HepG2 (cell line): ENCODE measurements at regions not wholly inside any gene's neighbourhood (a gene's known extent, or its start where the extent isn't known, plus 50 kb on each side); places are given as distances from the start of the nearest gene placed in this dataset.
A peak's percentile ranks its signal among the peaks of the same experiment; 100 is the strongest.
"Not testable (repeated sequence)": the region's sequence is repeated elsewhere in the genome, so short reads cannot be mapped to it uniquely, and the experiment has no call there.

ENCODE experiments used
- ATAC-seq: fragments of 200-7000 bp; cut with Tn5 transposase; 3 replicates; pipeline ENCODE4 v1.9.1; 2020; ENCODE audit warnings: mild to moderate bottlenecking, moderate library complexity
- BruUV-seq: library from RNA; stranded (reverse); fragments of 400-500 nt; replicated peaks from 2 replicates; lab custom pipeline; 2021; lab: Mats Ljungman, UMichigan
- CTCF ChIA-PET: fragments of 300-600 bp; formaldehyde crosslinking; extraction: SDS; loops from one replicate; lab custom pipeline; 2021; ENCODE audit warnings: low total read pairs, inconsistent platforms, low intra/inter-chr PET ratio; lab: Yijun Ruan, JAX
- POLR2A ChIA-PET: fragments of 350-600 bp; sonication (Branson Sonifier 250); formaldehyde crosslinking; loops from one replicate; lab custom pipeline; 2020; ENCODE audit warnings: antibody characterized with exemption, inconsistent platforms; lab: Yijun Ruan, JAX
- DNase-seq: peaks from one replicate; pipeline ENCODE4 v3.0.0-alpha.2; 2015; ENCODE audit warnings: low spot score
- FAIRE-seq: peaks from 3 replicates; lab custom pipeline; 2011; peaks lifted over from hg19 to GRCh38; lab: Jason Lieb, UNC
- H2AFZ ChIP-seq: one replicate; pipeline ENCODE4 v1.6.1; 2011; ENCODE audit warnings: low read length, inconsistent platforms
- H3K27ac ChIP-seq: fragments of 300-600 bp; 3 replicates; pipeline ENCODE4 v1.8.0; 2011; ENCODE audit warnings: mixed run types, mild to moderate bottlenecking, mixed read lengths, low read length, inconsistent platforms; ENCODE audit not compliant: insufficient read depth; ENCODE audit errors: extremely low read length
- H3K27me3 ChIP-seq, 2 experiments: fragments of 200-600 bp in 1 of 2; 2 replicates in 1 of 2; 3 replicates in 1 of 2; pipeline versions ENCODE4 v1.6.0 to v1.8.0; 2011; ENCODE audit warnings: low read length in 2 of 2, mild to moderate bottlenecking in 2 of 2, moderate library complexity in 2 of 2, inconsistent platforms in 1 of 2; ENCODE audit not compliant: insufficient read depth in 2 of 2, control insufficient read depth in 1 of 2
- H3K36me3 ChIP-seq, 2 experiments: fragments of 200-600 bp in 1 of 2; replicated peaks in 1 of 2; 2 replicates in 1 of 2; 3 replicates in 1 of 2; pipeline versions ENCODE4 v1.5.1 to v1.8.0; 2011; ENCODE audit warnings: low read length in 2 of 2, inconsistent platforms in 1 of 2; ENCODE audit not compliant: insufficient read depth in 2 of 2, control insufficient read depth in 1 of 2
- H3K4me1 ChIP-seq: 2 replicates; pipeline ENCODE4 v1.5.1; 2012; ENCODE audit warnings: low read length, inconsistent platforms; ENCODE audit not compliant: insufficient read depth
- H3K4me2 ChIP-seq: 2 replicates; pipeline ENCODE4 v1.6.0; 2011; ENCODE audit warnings: low read depth, low read length, inconsistent platforms
- H3K4me3 ChIP-seq, 3 experiments: fragments of 200-600 bp in 1 of 3; sonication (generic), shearing (Covaris generic) in 1 of 3; replicated peaks in 1 of 3; 2 replicates each; pipeline ENCODE4 v1.5.1; 2011 to 2016; ENCODE audit warnings: low read length in 3 of 3, inconsistent platforms in 2 of 3, low read depth in 2 of 3, mild to moderate bottlenecking in 2 of 3, control low read depth in 1 of 3, mixed read lengths in 1 of 3; ENCODE audit not compliant: insufficient read depth in 1 of 3
- H3K79me2 ChIP-seq: one replicate; pipeline ENCODE4 v1.6.1; 2011; ENCODE audit warnings: low read length, inconsistent platforms; ENCODE audit not compliant: insufficient read depth
- H3K9ac ChIP-seq: 2 replicates; pipeline ENCODE4 v1.6.0; 2011; ENCODE audit warnings: mild to moderate bottlenecking, low read depth, low read length, inconsistent platforms; ENCODE audit not compliant: insufficient read depth
- H3K9me3 ChIP-seq: 2 replicates; pipeline ENCODE4 v1.5.1; 2012; ENCODE audit warnings: mild to moderate bottlenecking, low read length
- H4K20me1 ChIP-seq: 2 replicates; pipeline ENCODE4 v1.6.0; 2011; ENCODE audit warnings: inconsistent platforms, mild to moderate bottlenecking, low read length, moderate library complexity; ENCODE audit not compliant: insufficient read depth
- CREB1 ChIP-seq, 2 experiments: fragments of 450-650 bp in 1 of 2; IDR thresholded peaks; 2 replicates each; pipeline ENCODE4 v1.6.1; 2016 to 2017; ENCODE audit warnings: control low read depth in 1 of 2, mild to moderate bottlenecking in 1 of 2, missing compliant biosample characterization in 1 of 2, missing genetic modification characterization in 1 of 2
- KLF9 ChIP-seq: IDR thresholded peaks from 2 replicates; pipeline ENCODE4 v1.6.1; 2016; ENCODE audit warnings: low read depth
- ZBTB1 ChIP-seq: sonication (generic); formaldehyde crosslinking; IDR thresholded peaks from 2 replicates; pipeline ENCODE4 v1.4.0; 2020; ENCODE audit warnings: missing genetic modification reagents, borderline replicate concordance
- ZNF207 ChIP-seq: fragments of 450-650 bp; IDR thresholded peaks from 2 replicates; pipeline ENCODE4 v1.6.1; 2016; ENCODE audit warnings: antibody characterized with exemption, borderline replicate concordance
- ZNF605 ChIP-seq: sonication (generic); formaldehyde crosslinking; IDR thresholded peaks from 2 replicates; pipeline ENCODE4 v1.8.0; 2022; ENCODE audit warnings: mild to moderate bottlenecking, missing genetic modification reagents
- ZNF792 ChIP-seq: IDR thresholded peaks from 2 replicates; pipeline ENCODE4 v1.6.1; 2016
- WGBS: methylation state at CpG from one replicate; pipeline ENCODE4 v1.1.6; 2017; ENCODE audit warnings: low lambda C conversion rate; 5-methylcytosine and 5-hydroxymethylcytosine counted together
- in situ Hi-C: cut with HindIII; loops from 2 replicates; pipeline ENCODE4 v1.10.0; 2017; ENCODE audit warnings: low pct_unique_long_range_greater_than_20kb; ENCODE audit not compliant: extremely low pct_ligation_motif_present
- intact Hi-C: fragments of 100-400 bp; cut with micrococcal nuclease; formaldehyde crosslinking; loops from one replicate; pipeline ENCODE4 v1.10.0; 2022; ENCODE audit not compliant: unreplicated experiment

GRCh38 chr2:241968417-241968816 is 98.9 kb downstream of the RTP5 start:
- peaks cover 5 to 28% of the 10 kb centered on the region in 2 experiments; a peak in 4 of 5 replicates for H3K27me3 ChIP-seq
- H2AFZ ChIP-seq, result no peak overlapping the region

GRCh38 chr2:241969182-241969581 is 99.7 kb downstream of the RTP5 start:
- H2AFZ ChIP-seq; POLR2A ChIA-PET; BruUV-seq; H3K79me2 ChIP-seq; intact Hi-C loops; H3K9me3 ChIP-seq; H3K9ac ChIP-seq; H3K36me3 ChIP-seq; H3K4me3 ChIP-seq; H3K4me2 ChIP-seq; H3K27ac ChIP-seq; CTCF ChIA-PET; H4K20me1 ChIP-seq; ATAC-seq; DNase-seq; in situ Hi-C loops; FAIRE-seq; TF ChIP-seq CREB1 (CRISPR knock-in tag; IDR thresholded peaks at IDR 0.05): not testable (repeated sequence)
- Histone ChIP-seq H3K4me1 (peaks cover 14% of the 10 kb centered on the region), H3K27me3 (peaks cover 5 to 25% of the 10 kb centered on the region in 2 experiments; a peak in 4 of 5 replicates)
- WGBS, result 62% methylated on average over 6 of the region's 6 CpGs
- peak; percentile 86; the same call in 1 of the 2 replicates for TF ChIP-seq CREB1 (IDR thresholded peaks at IDR 0.05)

More at GRCh38 chr2:241968417-241968816, 98.9 kb downstream of the RTP5 start:
- H3K9me3 ChIP-seq, result no peaks in the 10 kb centered on the region
- TF ChIP-seq CREB1 (IDR thresholded peaks at IDR 0.05) (peak; percentile 61; the same call in 1 of the 2 replicates), CREB1 (CRISPR knock-in tag; IDR thresholded peaks at IDR 0.05) (no peak), ZNF207 (no peak), KLF9 (CRISPR knock-in tag) (no peak), ZNF792 (CRISPR knock-in tag) (no peak), ZBTB1 (CRISPR knock-in tag) (no peak), ZNF605 (CRISPR knock-in tag) (no peak)
- H3K36me3 ChIP-seq, result no peaks in the 10 kb centered on the region
- in situ Hi-C loops, result no loop called here
- no peak overlapping the region for H3K27ac ChIP-seq
- no TSS peak for BruUV-seq
- H3K4me2 ChIP-seq, result no peak overlapping the region
- H3K4me3 ChIP-seq, result no peak overlapping the region
- FAIRE-seq, result no peak
- WGBS, result 56% methylated on average over 9 of the region's 9 CpGs
- POLR2A ChIA-PET, result interaction anchor here (0.6 kb wide), 1 partner anchor 253 kb away, joined by 3 read pairs; no protein-coding TSS in a partner anchor
- ATAC-seq, result no peak
- H4K20me1 ChIP-seq, result no peaks in the 10 kb centered on the region
- no peaks in the 10 kb centered on the region for H3K79me2 ChIP-seq
- DNase-seq, result no peak
- intact Hi-C loops, result no loop called here
- no peak overlapping the region for H3K9ac ChIP-seq
- peaks cover 14% of the 10 kb centered on the region for H3K4me1 ChIP-seq
- CTCF ChIA-PET, result no interaction called here
